ENCODE measurements at regions not wholly inside any gene's neighbourhood (a gene's known extent, or its start where the extent isn't known, plus 50 kb on each side); places are given as distances from the start of the nearest gene placed in this dataset.

DNA sequence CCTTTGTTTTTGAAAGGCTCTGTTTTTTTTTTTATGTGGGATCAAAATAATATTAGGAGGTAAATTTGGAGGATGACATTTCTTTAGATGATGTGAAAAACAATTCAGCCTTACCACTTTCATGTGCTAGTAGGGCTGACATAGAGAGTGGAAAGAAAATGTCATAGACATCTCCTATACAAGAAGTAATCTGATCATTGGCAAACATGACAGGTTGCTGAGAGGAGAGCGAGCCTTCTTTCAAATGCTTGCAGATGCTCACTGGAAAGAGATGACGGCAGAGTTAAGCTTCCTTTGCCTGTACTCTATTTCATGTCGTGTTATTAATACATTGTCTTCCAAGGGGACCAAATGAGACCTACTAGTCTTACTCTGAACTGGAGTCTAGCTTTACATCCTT, 160.1 kb upstream of the DAP start:
- Mint-ChIP-seq H3K4me3 (no peak overlapping the region), H3K27me3 (peaks cover 27% of the 10 kb centered on the region), H3K9me3 (no peaks in the 10 kb centered on the region), H3K4me1 (no peaks in the 10 kb centered on the region), H3K36me3 (no peaks in the 10 kb centered on the region), H3K27ac (no peak overlapping the region)
- no peak for DNase-seq

GRCh38 chr5:10920400-10920799, 159.4 kb upstream of the DAP start:
- H3K27me3 Mint-ChIP-seq = peaks cover 27% of the 10 kb centered on the region
- no peaks in the 10 kb centered on the region for H3K36me3 Mint-ChIP-seq
- DNase-seq = no peak
- no peak overlapping the region for H3K4me3 Mint-ChIP-seq
- H3K4me1 Mint-ChIP-seq = no peaks in the 10 kb centered on the region
- H3K9me3 Mint-ChIP-seq = no peaks in the 10 kb centered on the region
- H3K27ac Mint-ChIP-seq = no peak overlapping the region

DNA sequence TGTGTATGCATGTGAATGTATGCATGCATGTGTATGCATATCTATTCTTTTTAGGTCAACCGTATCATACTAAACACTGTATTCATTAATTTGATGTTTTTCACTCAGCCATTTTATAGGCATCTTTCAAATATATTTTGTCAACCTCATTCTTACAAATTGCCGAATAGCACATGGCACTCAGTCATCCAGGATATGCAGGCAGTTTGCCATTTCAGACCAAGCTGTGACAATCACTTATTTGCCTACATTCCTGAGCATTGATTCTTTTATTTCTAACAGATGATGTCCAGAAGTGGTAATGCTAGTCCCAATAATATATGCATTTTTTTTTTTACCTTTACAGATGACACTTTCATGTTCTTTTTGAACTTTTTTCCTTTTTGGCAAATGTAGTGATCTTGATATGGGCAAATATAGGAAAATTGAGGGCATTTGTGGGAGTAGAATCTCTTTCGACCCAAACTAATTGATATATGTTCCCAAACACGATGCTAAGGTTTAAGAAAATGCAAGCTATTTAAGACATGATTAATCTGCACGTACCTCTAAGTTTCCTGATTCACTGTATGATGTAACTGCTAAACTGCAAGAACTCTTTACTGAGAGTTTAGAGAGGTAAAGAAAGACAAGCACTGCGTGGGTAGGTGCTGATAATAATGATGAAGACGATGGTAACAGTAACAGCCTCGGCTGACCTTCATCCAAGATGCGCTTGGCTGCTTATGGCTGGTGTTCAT, 153.9 kb upstream of the DAP start:
- Mint-ChIP-seq H3K36me3 (no peaks in the 10 kb centered on the region), H3K9me3 (no peaks in the 10 kb centered on the region), H3K27ac (no peak overlapping the region), H3K4me3 (no peak overlapping the region), H3K4me1 (no peaks in the 10 kb centered on the region), H3K27me3 (peaks cover 31% of the 10 kb centered on the region)
- no peak for DNase-seq

DNA sequence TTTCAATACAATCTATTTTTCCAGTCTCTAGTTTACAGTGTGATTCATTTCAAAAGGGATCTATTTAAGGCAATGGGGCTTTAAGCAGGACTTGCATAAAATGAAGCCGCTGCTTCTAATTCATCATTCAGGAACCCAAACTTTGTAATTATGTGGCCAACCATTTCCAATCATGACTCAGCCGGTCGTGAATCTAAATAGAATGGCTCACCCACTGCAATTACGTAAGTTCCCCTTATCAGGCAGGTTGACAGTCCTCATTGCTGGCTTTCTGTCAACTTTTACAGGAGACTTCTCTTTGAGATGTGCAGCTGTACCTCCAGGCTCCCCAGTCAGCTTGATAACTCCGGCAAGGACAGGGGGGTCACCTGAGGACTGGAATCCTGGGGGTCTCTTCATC, 152.8 kb upstream of the DAP start:
- no peaks in the 10 kb centered on the region for H3K9me3 Mint-ChIP-seq
- H3K4me1 Mint-ChIP-seq = no peaks in the 10 kb centered on the region
- no peak overlapping the region for H3K4me3 Mint-ChIP-seq

DNA sequence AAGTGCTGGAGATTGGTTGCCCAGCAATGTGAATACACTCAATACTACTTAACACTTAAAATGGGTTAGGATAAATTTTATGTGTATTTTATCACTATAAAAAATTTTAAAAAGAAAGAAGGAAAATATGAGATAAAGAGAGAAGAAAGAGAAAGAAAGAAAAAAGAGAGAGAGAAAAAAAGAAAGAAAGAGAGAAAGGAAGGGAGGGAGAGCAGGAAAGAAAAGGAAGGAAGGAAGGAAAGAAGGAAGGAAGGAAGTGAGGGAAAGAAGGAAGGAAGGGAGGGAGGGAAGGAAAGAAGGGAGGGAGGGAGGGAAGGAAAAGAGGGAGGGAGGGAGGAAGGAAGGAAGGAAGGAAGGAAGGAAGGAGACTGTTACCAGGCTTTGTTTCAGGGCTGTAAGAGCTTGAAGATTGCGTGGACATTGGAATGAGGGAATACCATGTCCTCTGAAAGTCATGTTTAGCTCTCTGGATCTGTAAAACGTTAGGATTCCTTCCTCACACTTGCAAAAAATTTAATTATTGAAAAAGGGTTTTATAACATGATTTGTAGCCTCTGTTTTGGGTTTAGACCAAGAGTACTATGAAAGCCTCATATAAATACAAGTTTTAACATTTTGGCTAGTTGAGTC, 152.3 kb upstream of the DAP start:
- Mint-ChIP-seq H3K27ac (no peak overlapping the region), H3K27me3 (peaks cover 23% of the 10 kb centered on the region), H3K4me1 (no peaks in the 10 kb centered on the region), H3K4me3 (no peak overlapping the region), H3K36me3 (no peaks in the 10 kb centered on the region), H3K9me3 (no peaks in the 10 kb centered on the region)
- no peak for DNase-seq

More for the DNA sequence above, 152.8 kb upstream of the DAP start:
- Mint-ChIP-seq H3K27me3 (peaks cover 26% of the 10 kb centered on the region), H3K27ac (no peak overlapping the region), H3K36me3 (no peaks in the 10 kb centered on the region)
- DNase-seq = no peak

DNA sequence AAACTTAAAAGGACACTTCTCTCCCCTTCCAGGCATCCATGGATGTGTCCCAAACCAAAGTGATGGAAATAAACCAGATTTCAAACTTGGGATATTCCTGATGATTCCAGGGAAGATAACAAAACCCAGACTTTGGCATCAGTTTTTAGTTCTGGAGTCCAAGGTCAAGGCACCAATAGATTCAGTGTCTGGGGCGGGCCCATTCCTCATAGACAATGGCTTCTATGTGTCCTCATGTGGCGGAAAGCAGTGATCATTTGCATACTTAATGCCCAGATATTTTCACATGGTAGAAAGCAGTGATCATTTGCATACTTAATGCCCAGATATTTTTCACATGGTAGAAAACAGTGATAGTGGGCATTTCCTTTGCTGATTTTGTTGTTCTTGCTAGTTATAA, 151.4 kb upstream of the DAP start:
- H3K36me3 Mint-ChIP-seq = no peaks in the 10 kb centered on the region
- H3K27me3 Mint-ChIP-seq = peaks cover 19% of the 10 kb centered on the region
- H3K4me1 Mint-ChIP-seq = no peaks in the 10 kb centered on the region
- no peak overlapping the region for H3K4me3 Mint-ChIP-seq
- no peak overlapping the region for H3K27ac Mint-ChIP-seq
- no peak for DNase-seq
- no peaks in the 10 kb centered on the region for H3K9me3 Mint-ChIP-seq

DNA sequence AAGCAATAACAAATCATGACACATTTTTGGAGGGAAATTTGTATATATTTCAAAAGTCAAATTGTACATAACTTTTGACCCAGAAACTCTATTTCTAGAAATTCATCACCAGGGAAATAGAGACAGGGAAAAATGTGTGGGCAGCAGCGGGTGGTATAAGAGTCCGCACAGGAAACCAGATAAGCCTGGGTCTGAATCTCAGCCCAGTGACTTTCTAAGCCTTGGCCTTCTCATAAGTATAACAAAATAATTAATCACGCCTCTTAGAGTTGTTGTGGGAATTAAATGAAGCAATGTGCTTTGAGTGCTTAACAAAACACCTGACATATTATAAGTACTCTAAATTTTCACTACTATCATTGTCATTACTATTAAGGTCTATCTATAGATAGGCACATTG, 149.2 kb upstream of the DAP start:
- H3K4me1 Mint-ChIP-seq = no peaks in the 10 kb centered on the region
- DNase-seq = no peak
- no peaks in the 10 kb centered on the region for H3K9me3 Mint-ChIP-seq
- no peak overlapping the region for H3K4me3 Mint-ChIP-seq
- H3K36me3 Mint-ChIP-seq = no peaks in the 10 kb centered on the region
- H3K27me3 Mint-ChIP-seq = peaks cover 19% of the 10 kb centered on the region
- no peak overlapping the region for H3K27ac Mint-ChIP-seq

- Mint-ChIP-seq H3K27ac (no peak overlapping the region), H3K9me3 (no peaks in the 10 kb centered on the region), H3K36me3 (no peaks in the 10 kb centered on the region), H3K4me1 (no peaks in the 10 kb centered on the region), H3K27me3 (peaks cover 23% of the 10 kb centered on the region), H3K4me3 (no peak overlapping the region)
- DNase-seq = no peak
Measured at GRCh38 chr5:10904862-10905432, 143.9 kb upstream of the DAP start.

DNA sequence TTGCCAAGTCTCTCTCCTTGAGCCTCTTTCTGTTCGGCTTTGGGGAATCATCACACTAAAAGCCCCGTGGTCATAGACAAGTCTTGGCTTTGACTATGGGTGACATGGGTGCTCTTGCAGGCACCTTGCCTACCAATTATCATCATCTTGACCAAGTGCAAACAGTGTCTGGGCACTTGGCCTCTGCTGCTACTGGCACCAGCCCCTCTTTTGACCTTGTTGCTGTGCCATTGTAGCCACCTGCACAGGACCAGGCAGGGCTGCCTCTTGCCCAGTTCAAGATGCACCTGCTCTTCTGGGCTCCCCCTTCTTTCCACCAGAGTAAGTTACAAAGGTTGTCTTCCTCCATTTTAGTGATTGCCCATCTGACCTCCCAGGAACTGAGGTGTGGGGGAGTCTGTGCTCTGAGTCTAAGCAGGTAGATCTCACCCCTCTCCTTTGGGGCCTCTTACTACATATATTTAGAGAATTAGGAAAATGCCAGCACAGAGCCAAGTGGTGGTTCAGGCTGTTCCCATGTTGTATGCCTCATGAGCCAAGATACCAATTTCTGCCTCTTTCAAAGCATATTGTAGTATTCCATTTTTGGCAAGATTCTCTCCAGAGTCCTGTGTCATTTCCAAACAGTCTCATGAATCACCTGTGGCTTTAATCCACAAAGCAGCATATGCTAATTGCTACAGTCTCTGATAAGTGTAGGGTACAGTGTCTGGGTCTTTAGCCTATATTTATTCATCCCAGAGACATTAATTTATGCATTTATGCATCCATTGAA, 142.9 kb upstream of the DAP start:
- no peaks in the 10 kb centered on the region for H3K9me3 Mint-ChIP-seq
- H3K36me3 Mint-ChIP-seq = no peaks in the 10 kb centered on the region
- H3K4me3 Mint-ChIP-seq = no peak overlapping the region
- peaks cover 23% of the 10 kb centered on the region for H3K27me3 Mint-ChIP-seq
- no peak overlapping the region for H3K27ac Mint-ChIP-seq
- H3K4me1 Mint-ChIP-seq = no peaks in the 10 kb centered on the region
- DNase-seq = no peak

GRCh38 chr5:10902145-10902544, 141.1 kb upstream of the DAP start:
- Mint-ChIP-seq H3K4me1 (no peaks in the 10 kb centered on the region), H3K36me3 (no peaks in the 10 kb centered on the region), H3K27me3 (peaks cover 23% of the 10 kb centered on the region), H3K4me3 (no peak overlapping the region), H3K27ac (no peak overlapping the region), H3K9me3 (no peaks in the 10 kb centered on the region)
- no peak for DNase-seq

DNA sequence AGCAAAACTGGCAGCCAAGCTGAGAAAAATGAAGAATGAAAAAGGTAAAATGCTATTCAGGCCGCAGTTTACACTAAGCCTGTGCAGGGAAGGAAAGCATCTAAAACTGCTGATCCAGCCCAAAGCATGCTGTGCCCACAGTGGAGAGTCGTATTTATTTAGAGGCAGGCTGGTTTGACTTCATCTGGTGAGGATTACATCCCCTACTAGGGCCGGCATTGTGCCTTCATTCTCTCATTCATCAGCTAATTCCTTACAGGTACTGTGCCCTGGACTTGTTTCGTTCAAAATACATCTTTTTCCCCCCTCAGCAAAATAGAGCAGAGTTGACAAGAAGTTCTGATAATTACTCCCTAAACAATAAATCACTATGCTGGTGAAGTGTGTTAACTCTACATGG, 137.5 kb upstream of the DAP start:
- no peak overlapping the region for H3K27ac Mint-ChIP-seq
- no peaks in the 10 kb centered on the region for H3K36me3 Mint-ChIP-seq
- peaks cover 13% of the 10 kb centered on the region for H3K27me3 Mint-ChIP-seq
- H3K9me3 Mint-ChIP-seq = no peaks in the 10 kb centered on the region
- no peaks in the 10 kb centered on the region for H3K4me1 Mint-ChIP-seq
- DNase-seq = no peak
- no peak overlapping the region for H3K4me3 Mint-ChIP-seq

- peaks cover 2% of the 10 kb centered on the region for H3K9me3 Mint-ChIP-seq
- no peak overlapping the region for H3K4me3 Mint-ChIP-seq
- no peaks in the 10 kb centered on the region for H3K4me1 Mint-ChIP-seq
- no peaks in the 10 kb centered on the region for H3K36me3 Mint-ChIP-seq
- no peak overlapping the region for H3K27ac Mint-ChIP-seq
- peaks cover 4% of the 10 kb centered on the region for H3K27me3 Mint-ChIP-seq
- DNase-seq = no peak
Measured at GRCh38 chr5:10896016-10896415, 135.0 kb upstream of the DAP start.

DNA sequence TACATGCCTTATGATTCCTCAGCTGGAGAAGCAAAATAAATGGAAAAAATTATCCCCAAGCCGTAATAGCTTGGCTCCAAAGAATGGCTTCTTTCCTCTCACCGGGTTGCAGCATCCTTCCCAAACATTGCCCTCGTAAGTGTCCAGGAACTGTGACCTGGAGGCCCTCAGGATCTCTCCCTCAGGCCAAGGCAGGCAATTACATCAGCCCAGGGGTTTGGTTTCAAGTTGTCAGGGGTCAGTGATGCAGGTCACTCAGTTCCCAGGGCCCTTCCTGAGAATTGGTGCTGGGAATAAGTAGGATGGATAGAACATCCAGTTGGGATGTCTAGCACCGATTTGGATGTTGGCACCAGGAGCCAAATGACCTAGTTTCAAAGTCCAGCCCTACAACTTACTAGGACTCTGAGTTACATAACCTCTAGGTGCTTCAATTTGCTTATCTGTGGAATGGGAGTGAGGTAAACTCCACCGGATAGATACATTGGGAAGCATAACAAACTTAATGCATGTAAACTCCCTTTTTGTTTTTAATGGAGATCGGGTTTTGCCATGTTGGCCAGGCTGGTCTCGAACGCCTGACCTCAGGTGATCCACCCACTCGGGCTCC, 133.5 kb upstream of the DAP start:
- Mint-ChIP-seq H3K27ac (no peak overlapping the region), H3K9me3 (peaks cover 4% of the 10 kb centered on the region), H3K36me3 (no peaks in the 10 kb centered on the region), H3K4me1 (no peaks in the 10 kb centered on the region), H3K27me3 (no peaks in the 10 kb centered on the region), H3K4me3 (no peak overlapping the region)
- no peak for DNase-seq

GRCh38 chr5:10892911-10893215, 131.8 kb upstream of the DAP start:
- no peaks in the 10 kb centered on the region for H3K36me3 Mint-ChIP-seq
- no peaks in the 10 kb centered on the region for H3K4me1 Mint-ChIP-seq
- H3K27ac Mint-ChIP-seq = no peak overlapping the region
- H3K9me3 Mint-ChIP-seq = peaks cover 6% of the 10 kb centered on the region
- no peak for DNase-seq
- H3K4me3 Mint-ChIP-seq = no peak overlapping the region
- no peaks in the 10 kb centered on the region for H3K27me3 Mint-ChIP-seq
